HEK293T (cell line): ENCODE measurements at regions not wholly inside any gene's neighbourhood (a gene's known extent, or its start where the extent isn't known, plus 50 kb on each side); places are given as distances from the start of the nearest gene placed in this dataset.

ENCODE experiments used
- CTCF ChIA-PET: fragments of 350-600 bp; formaldehyde crosslinking; extraction: SDS; loops from one replicate; lab custom pipeline; 2021; ENCODE audit warnings: antibody characterized with exemption, inconsistent platforms; lab: Yijun Ruan, JAX
- POLR2A ChIA-PET: fragments of 350-600 bp; formaldehyde crosslinking; extraction: SDS; loops from one replicate; lab custom pipeline; 2020; ENCODE audit warnings: antibody characterized with exemption, inconsistent platforms; lab: Yijun Ruan, JAX
- DNase-seq: peaks from one replicate; pipeline ENCODE4 v3.0.0; 2012; ENCODE audit warnings: mixed read lengths; ENCODE audit errors: extremely low spot score
- ARNT ChIP-seq: fragments of 450-650 bp; IDR thresholded peaks from 2 replicates; pipeline ENCODE4 v1.6.1; 2017; ENCODE audit warnings: mild to moderate bottlenecking
- BHLHE40 ChIP-seq: fragments of 450-650 bp; IDR thresholded peaks from 2 replicates; pipeline ENCODE4 v1.6.1; 2016; ENCODE audit warnings: mild to moderate bottlenecking, moderate library complexity, borderline replicate concordance
- FOXA1 ChIP-seq: fragments of 450-650 bp; IDR thresholded peaks from 2 replicates; pipeline ENCODE4 v1.6.1; 2016; ENCODE audit warnings: mild to moderate bottlenecking
- FOXK2 ChIP-seq: fragments of 450-650 bp; IDR thresholded peaks from 2 replicates; pipeline ENCODE4 v1.6.1; 2016; ENCODE audit warnings: mild to moderate bottlenecking
- L3MBTL2 ChIP-seq: fragments of 450-650 bp; conservative IDR thresholded peaks from 2 replicates; pipeline ENCODE4 v1.6.1; 2016; ENCODE audit warnings: mild to moderate bottlenecking
- LEF1 ChIP-seq: fragments of 450-650 bp; IDR thresholded peaks from 2 replicates; pipeline ENCODE4 v1.6.1; 2017; ENCODE audit warnings: mild to moderate bottlenecking, borderline replicate concordance
- PKNOX1 ChIP-seq: fragments of 450-650 bp; IDR thresholded peaks from 2 replicates; pipeline ENCODE4 v1.6.1; 2016
- SUZ12 ChIP-seq: fragments of 450-650 bp; IDR thresholded peaks from 2 replicates; pipeline ENCODE4 v1.6.1; 2016; ENCODE audit warnings: mild to moderate bottlenecking
- TARDBP ChIP-seq: fragments of 450-650 bp; IDR thresholded peaks from 2 replicates; pipeline ENCODE4 v1.6.1; 2016
- ZNF384 ChIP-seq: fragments of 450-650 bp; IDR thresholded peaks from 2 replicates; pipeline ENCODE4 v1.6.1; 2016

- ChIA-PET CTCF (no interaction called here), POLR2A (interaction anchor here (1.4 kb wide), 1 partner anchor 49 kb away, joined by 5 read pairs; the partner anchor contains the start of gene AMZ2)
- TF ChIP-seq L3MBTL2 (no peak), FOXK2 (no peak), TARDBP (no peak), LEF1 (no peak), ZNF384 (no peak), SUZ12 (no peak), ARNT (no peak), FOXA1 (no peak), BHLHE40 (no peak), PKNOX1 (no peak)
- no peak for DNase-seq
These were observed 49.6 kb upstream of the AMZ2 start for GRCh38 chr17:68197997-68198930.
